ENCODE measurements at regions not wholly inside any gene's neighbourhood (a gene's known extent, or its start where the extent isn't known, plus 50 kb on each side); places are given as distances from the start of the nearest gene placed in this dataset.

- TF ChIP-seq CTCF (IDR thresholded peaks at IDR 0.05) (no peak), EP300 (IDR thresholded peaks at IDR 0.05) (no peak), POLR2A (IDR thresholded peaks at IDR 0.05) (no peak)
These were observed 136.9 kb downstream of the SCARB1 start for GRCh38 chr12:124726596-124727263.

Data from upper lobe of left lung (tissue), 4 donors.